Stimulated activated CD4-positive, alpha-beta T cell treated with anti-CD3 and anti-CD28 coated beads, Interleukin-1b, Interleukin-23, amount 100 ng/mL, for 1 hour (primary cell): ENCODE measurements at regions not wholly inside any gene's neighbourhood (a gene's known extent, or its start where the extent isn't known, plus 50 kb on each side); places are given as distances from the start of the nearest gene placed in this dataset.

Experiments
- DNase-seq, 2 donors: peaks; one replicate each; pipeline ENCODE4 v3.0.0-alpha.2; 2020; ENCODE audit warnings: low read depth in 2 of 2

DNA sequence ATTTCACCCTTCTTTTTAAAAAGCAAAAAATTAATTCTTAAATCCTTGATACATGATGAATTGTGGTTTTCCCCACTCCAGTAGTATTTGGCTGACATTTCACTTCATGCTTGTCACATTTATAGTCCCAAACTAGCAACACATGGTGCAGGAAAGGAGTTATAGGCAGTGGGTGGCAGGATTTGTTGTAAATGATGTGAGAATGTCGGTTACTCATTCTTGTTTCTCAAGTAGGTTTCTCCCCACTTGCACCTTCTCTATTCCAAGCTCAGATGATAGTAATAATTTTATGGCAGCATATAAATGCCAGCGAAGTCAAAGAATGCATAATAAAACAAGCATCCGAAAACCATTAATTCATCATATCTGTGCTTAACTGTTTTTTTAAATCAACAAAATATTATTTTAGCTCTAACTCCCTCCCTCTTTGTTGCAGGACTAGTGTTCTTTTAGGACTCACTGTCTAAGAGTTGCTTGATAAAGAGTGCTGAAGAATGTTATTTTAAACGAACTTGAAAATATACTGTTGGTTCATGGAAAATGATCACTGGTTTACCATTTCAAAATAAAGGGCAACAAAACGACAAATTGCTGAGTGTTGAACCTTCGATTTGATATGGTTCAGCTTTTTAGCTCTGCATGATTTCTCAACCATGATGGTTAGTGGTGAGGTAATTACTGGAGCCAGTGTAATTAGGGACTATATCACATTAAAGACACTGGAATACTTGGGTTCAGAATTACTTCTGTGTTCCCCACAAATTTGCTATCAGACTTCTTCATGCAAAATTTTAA is 88.1 kb upstream of the ADAMTSL1 start:
- no peak for DNase-seq

DNA sequence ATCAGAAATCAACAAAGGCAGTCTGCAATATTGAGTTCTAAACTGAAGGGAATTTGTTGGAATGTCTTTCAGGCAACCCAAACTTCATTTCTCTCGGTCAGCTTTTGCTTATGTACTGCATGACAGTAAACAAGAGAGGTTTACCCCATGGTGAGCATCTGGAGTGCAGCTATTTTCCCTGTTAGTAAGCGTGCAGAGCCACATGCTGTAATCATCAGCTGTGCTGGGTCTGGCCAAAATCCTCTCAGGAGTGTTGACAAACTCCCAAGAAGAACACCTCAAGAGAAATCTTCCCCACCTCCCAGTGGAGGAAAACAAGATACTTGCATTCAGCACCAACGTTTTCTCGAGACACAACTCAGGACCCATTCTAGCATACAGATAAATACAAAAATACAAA is 83.6 kb upstream of the ADAMTSL1 start:
- DNase-seq, result no peak

DNA sequence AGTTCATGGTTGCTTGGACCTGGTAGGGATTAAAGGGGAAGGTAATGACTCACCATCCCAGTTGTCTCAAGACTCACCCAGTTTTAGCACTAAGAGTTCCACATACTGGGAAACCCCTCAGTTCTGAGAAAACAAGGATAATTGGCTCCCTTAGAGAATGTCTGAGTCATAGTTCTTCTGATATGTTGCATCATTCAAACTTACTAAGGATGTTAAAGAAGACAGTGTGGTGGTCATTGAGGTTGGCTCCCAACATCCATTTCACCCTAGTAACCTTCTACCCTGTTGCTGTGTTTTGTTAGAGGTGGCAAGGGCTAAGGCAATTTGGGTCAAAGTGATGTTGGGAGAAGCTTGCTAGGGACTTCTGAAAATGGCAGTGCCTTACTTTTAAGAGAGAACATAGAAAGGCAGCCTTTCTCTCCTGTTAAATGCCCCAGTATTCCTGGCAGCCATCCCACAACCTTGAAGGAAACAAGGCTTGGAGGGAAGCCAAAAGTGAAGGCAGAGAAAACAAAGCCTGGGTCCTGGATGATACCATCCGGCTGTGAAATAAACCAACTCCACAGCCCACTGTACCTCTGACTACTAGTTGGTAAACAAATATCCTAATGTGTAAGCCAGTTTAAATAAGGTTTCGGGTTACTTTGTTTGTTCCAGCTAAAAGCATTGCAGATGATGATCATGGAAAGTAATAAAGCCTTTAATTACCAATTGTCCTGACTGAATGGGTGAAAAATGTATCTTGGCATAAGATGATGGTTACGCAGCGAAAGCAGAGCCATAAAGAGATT is 80.4 kb upstream of the ADAMTSL1 start:
- DNase-seq, result no peak

DNA sequence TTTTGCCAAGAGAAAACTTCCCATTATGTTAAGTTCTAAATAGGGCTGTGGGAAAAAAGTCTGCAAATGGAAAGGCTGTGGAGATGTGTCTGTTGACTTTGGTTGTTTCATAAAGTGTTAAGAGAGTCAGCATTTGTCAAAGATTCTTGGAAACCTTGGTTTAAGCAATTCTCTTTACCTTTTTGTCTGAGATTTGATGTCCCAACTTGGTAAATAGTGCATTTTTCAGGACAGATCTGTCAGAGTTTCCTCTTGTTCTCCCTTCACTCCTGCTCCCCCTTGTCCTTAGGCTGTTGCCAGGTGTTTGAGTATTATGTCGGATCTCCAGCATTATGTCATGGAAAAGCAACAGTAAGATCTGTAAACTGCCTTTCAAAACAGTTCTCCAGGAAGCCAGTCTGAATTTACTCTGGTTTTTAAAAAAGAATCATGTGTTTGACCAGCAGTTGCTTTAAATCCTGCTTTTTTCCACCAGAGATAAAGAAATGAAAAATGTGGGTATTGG is 79.1 kb upstream of the ADAMTSL1 start:
- DNase-seq, result no peak

DNA sequence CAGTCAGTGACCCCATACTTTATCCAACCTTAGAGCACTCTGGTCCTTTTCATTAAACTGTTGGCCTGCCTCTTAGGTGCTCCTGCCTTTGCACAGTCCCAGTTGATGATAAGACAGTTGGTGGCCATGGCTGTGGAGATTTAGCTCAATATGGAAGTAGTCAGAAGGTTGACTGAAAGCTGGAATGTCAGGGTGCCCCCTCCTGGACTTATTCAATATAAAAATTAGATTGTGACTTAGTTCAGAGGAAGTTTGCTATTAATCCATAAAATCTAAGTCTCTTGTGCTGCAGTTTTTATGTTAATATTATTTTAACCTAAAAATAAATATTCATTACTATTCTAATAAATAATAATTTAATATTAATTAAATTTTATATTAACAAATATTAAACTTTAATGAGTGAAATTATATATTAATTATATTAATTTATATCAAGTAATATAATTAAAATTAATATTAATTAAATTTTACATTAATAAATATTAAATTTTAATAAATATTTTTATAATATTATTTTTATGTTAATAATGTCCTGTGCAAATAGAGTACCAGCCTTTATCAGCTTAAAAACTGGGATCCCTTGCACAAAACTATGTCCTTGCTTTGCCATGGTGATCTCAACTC is 77.7 kb upstream of the ADAMTSL1 start:
- DNase-seq, result no peak

DNA sequence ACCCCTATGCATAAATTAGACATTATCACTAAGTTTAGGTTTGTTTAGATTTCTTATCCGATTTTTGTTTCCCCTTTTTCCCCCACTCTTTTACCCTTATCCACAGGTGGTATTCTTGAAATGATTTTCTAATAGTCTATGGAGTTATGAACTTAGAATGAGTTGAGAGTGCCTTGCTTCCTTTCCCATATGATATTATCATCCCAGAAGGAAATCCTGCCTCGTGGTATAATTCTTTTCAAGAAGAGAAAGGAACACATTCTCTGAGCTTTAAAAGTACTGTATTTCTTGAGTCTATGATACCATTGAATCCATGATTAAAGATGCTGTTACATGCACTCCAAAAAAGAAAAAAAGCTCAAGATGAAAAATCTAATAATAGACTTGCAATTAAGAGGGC is 76.9 kb upstream of the ADAMTSL1 start:
- DNase-seq, result no peak

DNA sequence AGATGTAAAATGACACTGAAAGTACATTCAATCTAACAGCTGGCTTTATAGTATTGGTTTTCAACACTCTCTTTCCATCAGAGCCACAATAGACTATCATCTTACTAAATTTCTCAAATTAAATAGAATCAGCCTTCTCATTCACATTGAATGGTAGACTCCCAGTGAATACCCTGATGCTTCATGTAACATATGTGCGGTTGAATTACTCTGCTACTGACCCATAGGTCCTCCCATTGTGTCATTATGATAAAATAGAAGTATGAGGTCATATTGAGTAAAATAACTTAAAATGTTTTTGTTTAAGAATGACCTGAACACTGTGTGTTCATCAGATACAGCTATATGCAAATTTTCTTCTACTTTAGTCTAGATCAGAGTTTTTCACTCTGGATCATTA is 75.9 kb upstream of the ADAMTSL1 start:
- no peak for DNase-seq

DNA sequence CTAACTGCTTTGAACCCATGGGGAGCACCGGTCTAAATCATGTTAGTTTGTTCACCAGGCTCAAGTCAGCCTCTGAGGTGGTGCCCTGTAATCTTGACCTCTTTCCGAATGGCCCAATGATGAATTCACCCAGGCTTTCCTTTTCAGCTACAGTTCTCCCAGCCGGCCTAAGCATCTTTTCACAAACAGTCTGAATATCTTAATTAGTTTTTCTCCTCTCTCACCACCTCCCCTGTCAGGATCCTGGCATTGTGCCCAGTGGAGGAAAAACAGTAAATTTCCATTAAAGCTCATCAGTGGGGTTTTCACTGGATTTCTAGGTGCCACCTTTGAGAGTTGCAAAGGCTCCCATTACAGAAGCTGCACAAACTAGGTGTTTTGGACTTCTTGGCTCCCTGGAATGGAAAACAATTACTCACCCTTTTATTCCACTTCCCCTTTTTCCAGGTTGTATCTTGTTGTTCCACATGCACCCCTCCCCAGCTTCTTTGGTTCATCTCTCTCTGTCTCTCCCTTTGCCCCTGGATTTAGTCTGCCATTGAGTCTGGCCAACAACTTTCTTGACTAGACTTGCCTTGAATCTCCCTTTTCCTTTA is 69.4 kb upstream of the ADAMTSL1 start:
- DNase-seq, result no peak

DNA sequence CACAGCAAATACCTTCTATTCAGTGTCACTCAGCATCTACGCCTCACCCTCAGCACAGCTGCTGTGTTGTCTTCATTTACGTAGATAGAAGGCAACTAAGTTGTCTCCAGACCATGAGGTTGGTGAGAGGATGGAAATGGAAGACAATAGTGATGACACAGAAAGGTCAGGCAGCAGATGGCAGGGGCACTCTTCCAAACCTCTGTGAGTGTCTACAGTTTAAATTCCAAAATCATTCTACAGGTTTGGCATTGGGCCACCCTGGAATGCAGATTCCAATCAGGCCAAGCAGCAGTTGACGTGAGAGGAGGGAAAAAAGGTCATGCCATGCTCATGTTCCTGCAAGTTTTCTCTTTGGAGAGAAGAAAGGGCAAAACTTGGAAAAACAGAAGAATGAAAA is 68.7 kb upstream of the ADAMTSL1 start:
- no peak for DNase-seq

DNA sequence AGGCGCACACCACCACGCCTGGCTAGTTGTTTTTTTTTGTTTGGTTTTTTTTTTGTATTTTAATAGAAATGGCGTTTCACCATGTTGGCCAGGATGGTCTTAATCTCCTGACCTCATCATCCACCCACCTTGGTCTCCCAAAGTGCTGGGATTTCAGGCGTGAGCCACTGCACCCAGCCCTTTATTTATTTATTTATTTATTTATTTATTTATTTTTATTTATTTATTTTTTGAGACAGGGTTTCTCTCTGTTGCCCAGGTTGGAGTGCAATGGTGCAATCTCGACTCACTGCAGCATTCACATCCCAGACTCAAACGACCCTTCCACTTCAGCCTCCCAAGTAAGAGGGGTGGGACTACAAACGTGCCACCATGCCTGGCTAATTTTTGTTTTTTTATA is 63.0 kb upstream of the ADAMTSL1 start:
- DNase-seq, result no peak

DNA sequence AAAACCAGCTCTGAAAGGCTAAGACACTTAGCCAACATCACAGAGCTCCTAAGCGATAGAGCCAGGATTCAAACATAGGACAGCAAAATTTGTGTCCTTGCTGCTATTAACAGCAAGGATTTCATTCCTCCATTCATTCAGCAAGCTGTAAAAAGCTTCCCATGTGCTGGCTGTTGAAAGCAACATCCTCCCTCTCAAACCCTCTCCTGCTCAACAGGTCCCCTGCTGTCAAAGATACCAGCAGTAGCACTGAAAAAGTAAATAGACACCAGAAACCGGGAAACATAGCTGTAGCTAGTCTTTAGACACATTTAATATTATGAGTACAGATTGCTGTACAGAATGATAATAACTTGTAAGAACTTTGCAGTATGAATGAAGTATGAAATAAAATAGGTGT is 52.6 kb upstream of the ADAMTSL1 start:
- DNase-seq, result no peak

DNA sequence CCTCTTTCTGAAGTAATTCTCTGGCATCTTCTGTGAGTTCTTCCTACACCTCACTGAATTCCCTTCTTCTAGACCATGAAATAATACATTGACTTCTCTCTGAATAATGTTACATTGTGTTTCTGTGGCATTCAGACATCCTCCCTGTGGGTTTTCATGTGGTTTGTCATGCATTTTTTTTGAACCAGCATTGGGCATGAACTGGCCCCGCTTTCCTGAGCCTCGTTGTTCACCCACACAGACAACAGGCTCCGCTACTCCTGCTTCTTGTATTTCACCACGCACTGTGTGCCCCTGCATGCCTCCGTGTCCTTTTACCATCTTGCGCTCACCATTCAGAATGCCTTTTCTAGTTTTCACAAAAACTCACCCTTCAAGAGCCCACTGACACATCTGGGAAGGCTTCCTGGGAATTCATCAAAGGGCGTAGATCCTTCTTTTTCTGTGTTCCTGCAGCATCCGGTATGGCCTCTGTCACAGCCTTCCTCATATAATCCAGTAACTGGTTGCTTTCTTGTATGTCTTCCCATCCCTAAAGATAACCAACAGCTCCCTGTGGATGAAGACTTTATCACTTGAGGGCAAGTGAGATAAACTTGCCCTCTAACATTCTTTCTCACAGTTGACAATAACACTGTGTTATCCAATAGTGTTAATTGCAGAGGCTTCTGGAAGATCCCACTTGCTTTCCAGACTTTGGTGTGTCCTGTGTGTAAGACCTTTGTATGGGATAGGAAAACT is 51.5 kb upstream of the ADAMTSL1 start:
- no peak for DNase-seq

DNA sequence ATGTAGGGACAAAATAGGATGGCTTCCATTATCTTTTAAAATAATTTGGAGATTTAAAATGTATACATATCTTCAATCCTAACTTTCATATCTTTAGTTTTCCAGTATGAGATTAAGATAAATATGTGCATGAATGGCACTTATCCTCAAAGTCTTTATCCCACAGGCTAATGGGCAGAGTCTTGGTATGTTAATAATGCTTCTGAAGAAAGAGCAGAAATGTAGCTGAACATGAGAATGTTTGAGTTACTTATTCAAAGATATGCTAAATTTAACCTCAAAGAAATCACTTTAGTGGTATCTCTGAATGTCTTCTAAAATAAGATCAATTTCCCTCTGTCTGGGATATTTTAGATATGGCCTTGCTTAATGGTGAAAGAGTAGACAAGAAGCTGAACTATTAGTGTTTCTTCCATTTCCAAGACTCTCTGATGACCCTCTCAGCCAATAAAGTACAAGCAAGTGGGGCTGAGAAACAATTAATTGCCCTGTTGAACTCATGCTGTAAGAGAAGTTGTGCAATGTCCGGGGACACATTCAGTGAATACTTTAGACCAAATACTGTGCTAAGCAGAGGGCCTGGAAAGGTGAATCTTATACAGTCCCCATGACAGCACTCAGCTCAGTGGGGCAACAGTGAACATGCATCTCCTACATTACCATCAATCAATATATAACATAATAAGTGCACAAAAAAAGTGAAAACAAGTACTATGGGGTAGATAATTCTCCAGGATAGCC is 50.0 kb upstream of the ADAMTSL1 start:
- no peak for DNase-seq
